Skeletal muscle tissue (tissue), 3 donors: ENCODE measurements at regions not wholly inside any gene's neighbourhood (a gene's known extent, or its start where the extent isn't known, plus 50 kb on each side); places are given as distances from the start of the nearest gene placed in this dataset.

Experiments
- H3K27ac ChIP-seq: one replicate; pipeline ENCODE4 v1.7.0; 2013; ENCODE audit warnings: mild to moderate bottlenecking, low read depth, low read length, inconsistent platforms
- H3K27me3 ChIP-seq, 3 donors: one replicate each; pipeline ENCODE4 v1.7.0; 2013; ENCODE audit warnings: low read length in 3 of 3; ENCODE audit not compliant: control insufficient read depth in 3 of 3, insufficient read depth in 3 of 3
- H3K36me3 ChIP-seq, 3 donors: one replicate each; pipeline ENCODE4 v1.7.0; 2013; ENCODE audit warnings: low read length in 3 of 3; ENCODE audit not compliant: control insufficient read depth in 3 of 3, insufficient read depth in 3 of 3
- H3K4me1 ChIP-seq, 3 donors: one replicate each; pipeline ENCODE4 v1.7.0; 2013; ENCODE audit warnings: low read length in 3 of 3, mild to moderate bottlenecking in 3 of 3; ENCODE audit not compliant: control insufficient read depth in 3 of 3, insufficient read depth in 3 of 3
- H3K4me3 ChIP-seq, 3 donors: one replicate each; pipeline ENCODE4 v1.7.0; 2013; ENCODE audit warnings: low read length in 3 of 3
- H3K9ac ChIP-seq, 3 donors: one replicate each; pipeline ENCODE4 v1.7.0; 2013; ENCODE audit warnings: low read length in 3 of 3, mild to moderate bottlenecking in 3 of 3, moderate library complexity in 2 of 3, low read depth in 1 of 3
- H3K9me3 ChIP-seq, 3 donors: one replicate each; pipeline ENCODE4 v1.7.0; 2013; ENCODE audit warnings: low read length in 3 of 3; ENCODE audit not compliant: control insufficient read depth in 3 of 3
- donor health status: Osteomylitis.

DNA sequence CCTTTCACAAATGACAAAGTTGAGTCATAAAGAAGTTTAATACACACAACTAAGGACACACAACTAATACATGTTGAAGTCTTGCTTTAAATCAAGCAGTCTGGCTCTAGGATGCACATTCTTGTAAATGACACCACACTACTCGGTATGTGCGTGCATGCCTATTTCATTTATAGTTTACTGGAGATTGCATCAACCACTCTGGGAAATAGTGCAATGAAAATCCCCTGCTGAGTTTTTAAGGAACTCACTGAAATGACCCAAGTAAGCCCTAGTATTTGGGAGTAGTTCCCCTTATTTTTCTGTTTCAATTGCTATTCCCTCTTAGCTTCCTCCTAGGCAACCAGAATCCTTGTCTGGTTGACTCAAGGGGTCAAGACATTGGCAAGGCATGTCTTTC lies 160.2 kb upstream of the LARGE1 start:
- Histone ChIP-seq H3K36me3 (no peaks in the 10 kb centered on the region), H3K27me3 (peaks cover 0 to 4% (median 0%) of the 10 kb centered on the region in 3 donors), H3K4me3 (no peak overlapping the region), H3K27ac (no peak overlapping the region), H3K9me3 (peaks cover 0 to 2% (median 0%) of the 10 kb centered on the region in 3 donors), H3K9ac (no peak overlapping the region), H3K4me1 (no peaks in the 10 kb centered on the region)

DNA sequence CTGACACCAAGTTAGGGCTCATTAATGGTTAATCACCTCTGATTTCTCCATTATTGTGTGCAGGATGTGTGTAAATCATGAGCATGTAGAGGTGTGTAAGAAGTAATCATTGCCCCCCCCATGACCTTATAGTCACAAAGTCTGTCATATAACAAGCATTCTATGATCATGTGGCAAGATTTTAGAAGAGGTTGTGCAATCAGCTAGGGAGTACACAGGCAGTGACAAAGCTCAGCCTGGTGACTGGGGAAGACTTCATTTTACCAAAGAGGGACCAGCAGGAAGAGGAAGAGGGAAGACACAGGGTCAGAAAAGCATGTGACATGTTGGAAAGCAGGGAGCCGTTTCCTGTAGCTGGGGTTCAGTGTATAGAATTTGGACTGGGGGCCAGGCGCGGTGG lies 176.5 kb upstream of the LARGE1 start:
- H3K9ac ChIP-seq = no peak overlapping the region
- H3K36me3 ChIP-seq = no peaks in the 10 kb centered on the region
- peaks cover 0 to 2% (median 0%) of the 10 kb centered on the region in 3 donors for H3K27me3 ChIP-seq
- H3K9me3 ChIP-seq = peaks cover 0 to 2% (median 0%) of the 10 kb centered on the region in 3 donors
- no peak overlapping the region for H3K4me3 ChIP-seq
- no peak overlapping the region for H3K27ac ChIP-seq
- no peaks in the 10 kb centered on the region for H3K4me1 ChIP-seq

DNA sequence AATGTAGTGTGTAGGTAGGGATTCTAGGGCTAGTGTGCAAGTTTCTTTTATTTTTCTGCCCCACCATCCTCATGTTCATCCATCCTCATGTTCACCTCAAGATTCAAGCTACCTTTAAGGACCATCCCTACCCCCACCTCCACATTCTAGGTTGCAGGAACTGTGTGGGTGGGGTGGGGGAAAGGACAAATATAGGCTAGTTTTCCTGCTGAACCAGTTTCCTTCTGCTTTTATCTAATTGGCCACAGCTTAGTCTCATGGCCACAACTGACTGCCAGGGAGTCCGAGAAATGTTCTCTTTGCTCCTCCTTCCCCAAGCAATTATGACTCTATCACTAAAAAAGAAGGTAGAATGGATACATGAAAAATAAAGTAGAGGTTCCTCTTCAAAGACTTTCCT lies 179.0 kb upstream of the LARGE1 start:
- Histone ChIP-seq H3K36me3 (no peaks in the 10 kb centered on the region), H3K27me3 (peaks cover 0 to 2% (median 2%) of the 10 kb centered on the region in 3 donors), H3K9ac (no peak overlapping the region), H3K4me3 (no peak overlapping the region), H3K27ac (no peak overlapping the region), H3K9me3 (peaks cover 0 to 2% (median 0%) of the 10 kb centered on the region in 3 donors), H3K4me1 (no peaks in the 10 kb centered on the region)

DNA sequence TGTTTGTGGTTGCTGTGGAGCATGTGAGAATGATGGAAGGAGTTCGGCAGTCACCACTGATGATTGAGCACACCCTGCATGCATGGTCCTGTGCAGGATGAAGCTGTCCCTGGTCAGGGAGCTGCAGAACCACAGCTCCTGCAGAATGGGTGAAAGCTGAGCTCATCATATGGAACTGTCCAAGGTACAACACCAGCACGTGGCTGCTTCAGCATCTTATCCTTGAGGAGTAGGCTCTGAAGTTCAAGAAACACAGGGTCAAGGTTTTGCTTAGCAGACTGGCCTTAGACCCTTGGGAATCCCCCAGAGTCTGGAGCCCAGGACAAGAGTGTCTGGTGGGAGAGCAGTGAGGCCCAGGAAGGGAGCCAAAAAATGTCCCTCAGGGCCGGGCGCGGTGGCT lies 182.4 kb upstream of the LARGE1 start:
- Histone ChIP-seq H3K4me3 (no peak overlapping the region), H3K4me1 (no peaks in the 10 kb centered on the region), H3K27me3 (peaks cover 2 to 8% (median 2%) of the 10 kb centered on the region in 3 donors), H3K36me3 (no peaks in the 10 kb centered on the region), H3K9ac (no peak overlapping the region), H3K9me3 (no peaks in the 10 kb centered on the region), H3K27ac (no peak overlapping the region)

DNA sequence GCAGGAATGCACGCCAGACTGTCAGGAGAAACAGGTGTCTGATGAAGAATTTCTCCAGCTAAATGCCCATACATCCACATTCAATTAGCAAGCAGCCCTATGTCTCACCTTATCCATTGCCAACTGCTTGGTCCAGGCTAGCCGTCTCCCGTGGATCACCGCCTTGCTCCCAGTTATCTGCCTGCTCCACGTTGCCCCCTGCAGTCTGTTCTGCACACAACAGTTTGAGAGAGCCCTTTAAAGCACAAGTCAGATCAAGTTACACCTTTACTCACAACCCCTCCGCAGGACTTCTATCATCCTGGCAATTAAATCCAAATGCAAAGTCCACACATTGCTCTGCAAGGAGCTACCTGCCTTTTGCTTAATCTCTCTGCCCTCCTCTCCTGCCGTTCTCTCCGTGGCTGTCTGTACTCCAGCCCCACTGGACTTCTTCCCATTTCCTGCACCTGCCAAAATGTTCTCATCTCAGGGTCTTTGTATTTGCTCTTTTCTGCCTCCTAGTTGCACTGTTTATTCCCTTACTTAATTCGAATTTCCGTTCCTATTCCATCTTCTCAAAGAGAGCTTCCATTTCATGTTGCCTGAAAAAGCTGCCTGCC lies 185.3 kb upstream of the LARGE1 start:
- Histone ChIP-seq H3K27me3 (peaks cover 0 to 8% (median 6%) of the 10 kb centered on the region in 3 donors), H3K9me3 (no peaks in the 10 kb centered on the region), H3K27ac (no peak overlapping the region), H3K36me3 (no peaks in the 10 kb centered on the region), H3K4me1 (no peaks in the 10 kb centered on the region), H3K9ac (no peak overlapping the region), H3K4me3 (no peak overlapping the region)

DNA sequence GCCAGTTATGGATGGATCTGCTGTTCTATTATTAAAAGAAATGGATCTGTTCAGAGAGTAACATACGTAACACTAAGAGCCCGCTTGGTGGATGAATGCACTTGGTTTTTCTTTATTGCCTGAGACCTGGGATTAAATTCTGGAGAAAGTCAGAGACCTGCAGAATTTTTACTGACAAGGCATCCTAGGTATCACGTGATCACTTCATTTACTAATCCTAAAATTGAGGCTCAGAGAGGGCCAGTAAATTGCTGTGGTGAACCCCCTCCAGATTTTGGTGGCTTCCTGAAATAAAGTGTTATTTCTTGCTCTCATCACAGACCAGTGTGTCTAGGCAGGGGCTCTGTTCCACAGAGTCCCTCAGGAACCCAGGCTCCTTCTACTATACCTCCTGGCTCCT lies 187.9 kb upstream of the LARGE1 start:
- Histone ChIP-seq H3K9ac (no peak overlapping the region), H3K4me3 (no peak overlapping the region), H3K27ac (no peak overlapping the region), H3K9me3 (no peaks in the 10 kb centered on the region), H3K27me3 (peaks cover 0 to 8% (median 4%) of the 10 kb centered on the region in 3 donors), H3K36me3 (no peaks in the 10 kb centered on the region), H3K4me1 (no peaks in the 10 kb centered on the region)

DNA sequence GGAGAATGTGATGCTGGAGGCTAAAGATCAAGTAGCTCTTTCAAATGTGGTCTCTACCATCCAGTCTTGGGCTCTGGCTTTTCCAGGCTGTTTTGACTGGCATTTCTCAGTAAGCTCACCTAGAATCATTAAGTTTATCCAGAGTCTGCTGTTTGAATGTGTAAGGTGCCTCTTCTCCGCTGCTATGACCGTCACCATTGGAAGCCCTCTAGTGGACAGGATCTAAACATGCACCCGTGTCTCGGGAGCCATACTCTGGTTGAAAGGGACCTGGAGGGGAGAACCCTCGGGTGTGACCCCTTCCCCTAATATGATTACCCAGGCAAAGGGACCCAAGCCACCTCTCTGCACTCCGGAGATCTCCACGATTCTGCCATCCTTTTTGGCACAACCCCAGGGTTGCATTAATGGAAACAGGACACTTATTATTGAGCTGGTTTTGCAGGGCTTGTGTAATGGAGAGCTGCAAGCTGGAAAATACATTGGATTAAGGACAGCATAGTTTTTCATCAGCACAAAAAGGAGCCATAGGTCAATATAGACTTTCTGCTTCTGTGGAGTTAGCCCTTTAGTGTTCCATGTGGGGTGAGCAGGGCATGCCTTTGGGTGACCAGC lies 191.0 kb upstream of the LARGE1 start:
- H3K27ac ChIP-seq = no peak overlapping the region
- H3K27me3 ChIP-seq = peaks cover 0 to 6% (median 4%) of the 10 kb centered on the region in 3 donors
- H3K4me3 ChIP-seq = no peak overlapping the region
- H3K36me3 ChIP-seq = no peaks in the 10 kb centered on the region
- no peak overlapping the region for H3K9ac ChIP-seq
- no peaks in the 10 kb centered on the region for H3K4me1 ChIP-seq
- no peaks in the 10 kb centered on the region for H3K9me3 ChIP-seq

DNA sequence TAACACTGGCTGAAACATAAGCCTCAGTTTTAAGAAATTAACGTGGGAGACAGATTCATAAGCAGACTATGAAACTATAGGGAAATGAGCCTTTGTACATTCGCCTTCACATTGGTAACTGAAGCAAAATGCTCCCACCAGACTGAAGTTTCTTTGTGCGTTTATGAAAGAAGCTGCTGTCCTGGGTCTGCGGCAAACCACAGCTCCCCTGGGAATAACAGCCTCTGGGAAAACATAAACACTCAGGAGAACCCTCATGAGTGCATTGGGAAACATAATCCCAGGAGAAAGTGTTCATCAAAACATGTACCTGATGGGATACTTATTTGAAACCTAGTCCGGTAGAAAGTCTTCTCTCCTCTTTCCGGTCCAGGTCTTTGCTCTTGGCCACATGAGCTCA lies 193.1 kb upstream of the LARGE1 start:
- no peak overlapping the region for H3K4me3 ChIP-seq
- no peaks in the 10 kb centered on the region for H3K9me3 ChIP-seq
- H3K27ac ChIP-seq = no peak overlapping the region
- no peaks in the 10 kb centered on the region for H3K4me1 ChIP-seq
- H3K36me3 ChIP-seq = no peaks in the 10 kb centered on the region
- no peak overlapping the region for H3K9ac ChIP-seq
- H3K27me3 ChIP-seq = peaks cover 0 to 4% (median 0%) of the 10 kb centered on the region in 3 donors

DNA sequence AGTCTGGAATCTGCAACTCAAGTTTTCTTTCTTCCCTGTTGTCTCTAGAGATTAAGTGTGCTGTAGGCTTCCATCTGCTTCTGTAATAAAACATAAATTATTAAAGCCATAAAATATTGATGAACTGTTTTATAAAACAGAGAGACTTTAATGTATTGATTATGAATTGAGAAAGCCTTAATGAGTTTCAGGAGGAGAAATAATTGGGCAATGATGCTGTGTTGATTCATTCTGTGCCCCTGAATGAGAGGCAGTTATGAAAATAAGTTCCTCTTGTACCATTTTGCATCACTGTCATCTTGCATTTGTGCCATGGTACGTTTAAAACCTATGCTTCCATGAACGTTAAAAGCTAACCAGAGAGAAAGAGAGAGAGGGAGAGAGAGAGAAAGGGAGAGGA lies 194.1 kb upstream of the LARGE1 start:
- H3K27me3 ChIP-seq = peaks cover 0 to 4% (median 0%) of the 10 kb centered on the region in 3 donors
- H3K4me1 ChIP-seq = no peaks in the 10 kb centered on the region
- H3K4me3 ChIP-seq = no peak overlapping the region
- H3K36me3 ChIP-seq = no peaks in the 10 kb centered on the region
- no peak overlapping the region for H3K27ac ChIP-seq
- no peaks in the 10 kb centered on the region for H3K9me3 ChIP-seq
- H3K9ac ChIP-seq = no peak overlapping the region

DNA sequence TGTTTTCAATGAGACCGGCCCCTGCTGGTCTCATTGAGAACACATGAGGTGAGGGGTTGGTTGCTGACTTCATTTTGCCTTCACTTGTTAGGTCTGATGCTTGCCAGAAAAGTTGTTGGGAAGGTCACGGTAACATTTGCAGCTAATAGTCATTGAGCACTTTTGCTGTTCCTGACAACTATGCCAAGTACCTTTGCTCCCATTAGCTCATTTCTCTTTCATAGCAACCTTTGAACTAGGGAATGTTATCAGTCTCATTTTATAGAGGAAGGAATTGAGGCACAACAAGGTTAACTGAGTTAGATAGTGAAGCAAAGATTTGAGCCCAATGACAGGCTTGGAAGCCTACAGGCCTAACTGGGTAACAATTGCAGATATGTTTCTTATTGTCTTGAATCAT lies 195.4 kb upstream of the LARGE1 start:
- Histone ChIP-seq H3K36me3 (no peaks in the 10 kb centered on the region), H3K4me3 (no peak overlapping the region), H3K4me1 (no peaks in the 10 kb centered on the region), H3K9me3 (no peaks in the 10 kb centered on the region), H3K27ac (no peak overlapping the region), H3K27me3 (no peaks in the 10 kb centered on the region), H3K9ac (no peak overlapping the region)
